Omental fat pad (tissue), 3 donors: ENCODE measurements at regions not wholly inside any gene's neighbourhood (a gene's known extent, or its start where the extent isn't known, plus 50 kb on each side); places are given as distances from the start of the nearest gene placed in this dataset.

Experiments used
- ATAC-seq: fragments of 150-250 bp; one replicate; pipeline ENCODE4 v1.9.1; 2016; ENCODE audit warnings: mild to moderate bottlenecking, moderate library complexity; ENCODE audit not compliant: low FRiP score
- DNase-seq: peaks from one replicate; pipeline ENCODE4 v3.0.0-alpha.2; 2019; ENCODE audit warnings: low spot score
- TF ChIP-seq, protein P1 (sequence below), 3 donors: fragments of 450-650 bp; IDR thresholded peaks; one replicate each; pipeline ENCODE4 v1.5.1; 2016 to 2017; ENCODE audit warnings: antibody characterized with exemption in 3 of 3, mild to moderate bottlenecking in 3 of 3, moderate library complexity in 2 of 3

DNA sequence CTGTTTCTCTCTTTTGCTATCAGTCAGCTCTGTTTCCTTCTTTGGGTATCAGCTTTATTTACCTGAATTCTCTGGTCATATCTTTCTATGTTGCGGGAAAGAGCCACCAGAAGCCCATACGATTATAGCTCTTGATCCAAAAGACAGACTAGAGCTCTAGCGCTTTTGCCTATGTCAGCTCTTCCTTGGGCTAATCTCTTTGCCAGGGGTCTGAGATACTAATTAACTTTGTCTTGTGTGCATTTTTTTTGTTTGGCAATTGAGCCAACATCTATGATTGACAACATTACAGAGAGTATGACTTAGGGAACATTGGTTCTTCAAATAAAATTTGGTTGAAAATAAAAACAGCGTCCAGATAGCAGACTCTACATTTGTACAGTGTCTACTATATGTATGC, 603.0 kb downstream of the KCTD16 start:
- no peak for ATAC-seq
- DNase-seq, result no peak
- TF ChIP-seq, protein P1, sequence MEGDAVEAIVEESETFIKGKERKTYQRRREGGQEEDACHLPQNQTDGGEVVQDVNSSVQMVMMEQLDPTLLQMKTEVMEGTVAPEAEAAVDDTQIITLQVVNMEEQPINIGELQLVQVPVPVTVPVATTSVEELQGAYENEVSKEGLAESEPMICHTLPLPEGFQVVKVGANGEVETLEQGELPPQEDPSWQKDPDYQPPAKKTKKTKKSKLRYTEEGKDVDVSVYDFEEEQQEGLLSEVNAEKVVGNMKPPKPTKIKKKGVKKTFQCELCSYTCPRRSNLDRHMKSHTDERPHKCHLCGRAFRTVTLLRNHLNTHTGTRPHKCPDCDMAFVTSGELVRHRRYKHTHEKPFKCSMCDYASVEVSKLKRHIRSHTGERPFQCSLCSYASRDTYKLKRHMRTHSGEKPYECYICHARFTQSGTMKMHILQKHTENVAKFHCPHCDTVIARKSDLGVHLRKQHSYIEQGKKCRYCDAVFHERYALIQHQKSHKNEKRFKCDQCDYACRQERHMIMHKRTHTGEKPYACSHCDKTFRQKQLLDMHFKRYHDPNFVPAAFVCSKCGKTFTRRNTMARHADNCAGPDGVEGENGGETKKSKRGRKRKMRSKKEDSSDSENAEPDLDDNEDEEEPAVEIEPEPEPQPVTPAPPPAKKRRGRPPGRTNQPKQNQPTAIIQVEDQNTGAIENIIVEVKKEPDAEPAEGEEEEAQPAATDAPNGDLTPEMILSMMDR (IDR thresholded peaks at IDR 0.05), result no peak

DNA sequence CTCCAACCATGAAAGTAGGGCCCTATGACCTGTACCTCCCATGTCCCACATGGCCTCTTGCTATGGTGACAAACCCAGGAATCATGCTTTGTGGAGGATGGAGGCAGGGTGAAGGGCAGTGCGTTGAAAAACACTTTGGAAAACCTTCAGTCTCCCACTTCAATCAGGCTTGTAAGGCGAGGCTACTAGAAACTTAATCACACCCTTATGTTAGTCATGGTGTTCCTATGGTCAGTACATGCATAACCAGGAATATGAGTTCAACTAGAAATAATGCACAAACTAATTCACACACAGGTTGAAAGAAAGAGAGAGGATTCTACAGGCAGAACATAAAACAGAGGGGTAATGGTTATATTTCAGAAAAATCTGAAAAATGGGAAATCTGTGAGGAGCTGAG, 601.1 kb downstream of the KCTD16 start:
- no peak for ATAC-seq
- DNase-seq, result no peak
- TF ChIP-seq, protein P1 (IDR thresholded peaks at IDR 0.05), result no peak

DNA sequence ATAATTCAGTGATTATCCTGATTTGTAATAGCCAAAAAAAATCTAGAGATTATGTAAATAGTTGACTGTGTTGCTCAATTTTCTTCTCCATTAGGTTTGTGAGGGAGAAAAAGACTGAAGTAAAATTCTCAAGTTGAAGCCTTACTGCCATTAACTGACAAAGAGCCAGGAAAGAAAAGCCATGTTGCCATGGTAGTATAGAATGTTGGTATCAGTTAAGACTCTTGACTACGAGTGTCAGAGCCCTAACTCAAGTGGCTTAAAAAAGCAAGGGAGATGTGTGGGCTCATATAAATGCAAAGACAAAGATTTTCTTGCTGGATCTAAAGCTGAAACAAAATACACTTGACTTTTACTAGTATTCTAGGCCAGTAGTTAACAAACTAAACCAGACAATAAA, 571.7 kb downstream of the KCTD16 start:
- TF ChIP-seq, protein P1 (IDR thresholded peaks at IDR 0.05), result no peak
- ATAC-seq (no peak), DNase-seq (no peak)

DNA sequence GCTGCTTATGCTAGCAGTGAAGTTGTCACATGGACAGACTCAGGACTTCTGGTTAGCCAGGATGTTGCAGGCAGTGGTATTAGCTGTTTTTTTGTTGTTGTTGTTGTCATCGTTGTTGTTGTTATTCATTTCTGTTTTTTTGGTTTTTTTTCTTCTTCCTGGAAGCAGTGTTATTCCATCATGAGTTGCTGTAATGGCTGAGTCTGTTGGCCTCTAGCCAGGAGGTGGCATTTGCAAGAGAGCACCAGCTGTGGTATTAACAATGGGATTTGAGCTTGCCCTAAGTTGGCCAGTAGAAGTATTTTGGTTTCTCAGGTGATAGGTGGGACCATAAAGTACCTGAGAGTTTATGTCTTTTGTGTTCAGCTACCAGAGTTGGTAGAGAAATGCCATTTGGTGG, 561.1 kb downstream of the KCTD16 start:
- no peak for DNase-seq
- ATAC-seq, result no peak
- TF ChIP-seq, protein P1 (IDR thresholded peaks at IDR 0.05), result no peak

DNA sequence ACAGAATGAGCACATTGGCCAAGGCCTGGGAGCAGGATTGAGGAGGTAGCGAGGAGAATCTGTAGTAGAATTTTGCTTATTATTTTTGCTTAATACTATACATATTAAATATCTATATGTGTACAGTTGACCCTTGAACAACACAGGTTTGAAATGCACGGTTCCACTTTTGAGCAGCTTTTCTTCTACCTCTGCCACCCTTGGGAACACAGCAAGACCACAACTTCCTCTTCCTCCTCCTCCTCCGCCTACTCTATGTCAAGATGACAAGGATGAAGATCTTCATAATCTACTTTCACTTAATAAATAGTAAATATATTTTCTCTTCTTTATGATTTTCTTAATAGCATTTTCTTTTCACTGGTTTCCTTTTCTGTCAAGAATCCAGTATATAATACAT, 541.4 kb downstream of the KCTD16 start:
- TF ChIP-seq, protein P1 (IDR thresholded peaks at IDR 0.05), result no peak
- ATAC-seq (no peak), DNase-seq (no peak)

DNA sequence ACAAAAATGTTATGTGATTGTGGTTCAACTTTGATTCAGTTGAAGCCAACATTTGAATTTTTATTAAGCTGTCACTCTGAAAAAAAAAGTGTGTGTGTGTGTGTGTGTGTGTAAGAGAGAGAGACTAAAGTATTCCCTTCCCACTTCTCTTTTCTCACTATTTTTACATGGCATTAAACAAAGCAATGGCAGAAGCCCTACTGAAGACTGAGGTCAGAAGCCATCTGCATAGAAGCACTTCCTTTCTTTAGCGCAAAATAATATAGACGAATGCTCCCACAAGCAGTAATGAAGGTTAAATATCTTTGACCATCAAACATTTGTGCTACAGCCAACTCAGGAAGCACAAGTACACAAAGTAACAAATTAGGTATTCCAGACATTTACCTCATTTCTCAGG, 540.5 kb downstream of the KCTD16 start:
- no peak for ATAC-seq
- TF ChIP-seq, protein P1 (IDR thresholded peaks at IDR 0.05), result no peak
- DNase-seq, result no peak

DNA sequence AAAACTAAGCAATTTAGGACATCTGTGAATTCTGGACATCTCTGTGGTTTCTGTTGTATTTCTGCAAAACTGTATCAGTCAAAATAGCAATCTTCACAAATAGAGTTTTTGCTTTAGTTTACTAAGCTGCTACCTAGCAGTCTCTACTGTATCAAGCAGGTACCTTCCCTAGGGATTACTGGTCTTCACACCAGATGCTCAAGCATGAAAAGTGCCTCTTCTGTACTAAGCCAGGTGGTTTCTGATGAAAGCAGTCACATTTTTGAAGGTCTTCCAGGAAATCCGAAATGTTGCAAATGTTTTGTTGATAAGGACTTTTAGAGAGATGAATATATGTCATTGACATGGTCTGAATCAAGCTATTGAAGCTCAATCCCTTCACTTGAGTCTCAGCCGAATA, 540.0 kb downstream of the KCTD16 start:
- no peak for ATAC-seq
- DNase-seq, result no peak

More for the DNA sequence above, 540.0 kb downstream of the KCTD16 start:
- TF ChIP-seq, protein P1 (IDR thresholded peaks at IDR 0.05), result no peak
